ENCODE measurements at regions not wholly inside any gene's neighbourhood (a gene's known extent, or its start where the extent isn't known, plus 50 kb on each side); places are given as distances from the start of the nearest gene placed in this dataset.

- TF ChIP-seq JUND (IDR thresholded peaks at IDR 0.05; ENCODE audit: low read depth, low read length) (no peak), ZZZ3 (IDR thresholded peaks at IDR 0.05; ENCODE audit: control insufficient read depth, insufficient read length, low read depth) (no peak), ZBTB40 (IDR thresholded peaks at IDR 0.05; ENCODE audit: borderline replicate concordance) (no peak), CTCF (IDR thresholded peaks at IDR 0.05 in 2 of 3, conservative IDR thresholded peaks at IDR 0.05 in 1 of 3; ENCODE audit: control insufficient read depth in 2 of 3, extremely low read depth in 1 of 3, insufficient read depth in 1 of 3, low read depth in 3 of 3, low read length in 3 of 3) (no peak), GABPA (IDR thresholded peaks at IDR 0.05; ENCODE audit: low read depth) (no peak)
These were observed 163.2 kb upstream of the SPANXC start for GRCh38 chrX:141405486-141405852.

All from GM12878 (cell line).